IPS-NIHi11 (cell line): ENCODE measurements at regions not wholly inside any gene's neighbourhood (a gene's known extent, or its start where the extent isn't known, plus 50 kb on each side); places are given as distances from the start of the nearest gene placed in this dataset.
"Not testable (repeated sequence)": the region's sequence is repeated elsewhere in the genome, so short reads cannot be mapped to it uniquely, and the experiment has no call there.

Experiments
- DNase-seq: peaks from one replicate; pipeline ENCODE4 v3.0.0; 2012; ENCODE audit warnings: mixed read lengths, low spot score

- DNase-seq: no peak
These were observed 331.7 kb downstream of the TMEM121 start for GRCh38 chr14:105857826-105858675.

- DNase-seq: no peak
These were observed 332.3 kb downstream of the TMEM121 start for GRCh38 chr14:105858676-105859025.

GRCh38 chr14:105859073-105859716 lies 332.8 kb downstream of the TMEM121 start:
- not testable (repeated sequence) for DNase-seq

GRCh38 chr14:105859717-105860614 lies 333.6 kb downstream of the TMEM121 start:
- no peak for DNase-seq

- no peak for DNase-seq
These were observed 334.5 kb downstream of the TMEM121 start for GRCh38 chr14:105860615-105861580.

GRCh38 chr14:105861985-105862465 lies 335.6 kb downstream of the TMEM121 start:
- DNase-seq: no peak

- DNase-seq: no peak
These were observed 336.3 kb downstream of the TMEM121 start for GRCh38 chr14:105862581-105863239.

GRCh38 chr14:105863296-105864108 lies 337.1 kb downstream of the TMEM121 start:
- peak; percentile 3 for DNase-seq

GRCh38 chr14:105864116-105864515 lies 337.7 kb downstream of the TMEM121 start:
- DNase-seq: peak; percentile 1

GRCh38 chr14:105864651-105865265 lies 338.4 kb downstream of the TMEM121 start:
- DNase-seq: peak; percentile 2

GRCh38 chr14:105865266-105865903 lies 339.0 kb downstream of the TMEM121 start:
- DNase-seq: peak; percentile 2

- DNase-seq: no peak
These were observed 339.8 kb downstream of the TMEM121 start for GRCh38 chr14:105865904-105866840.

GRCh38 chr14:105866841-105867321 lies 340.5 kb downstream of the TMEM121 start:
- no peak for DNase-seq

GRCh38 chr14:105867961-105868599 lies 341.7 kb downstream of the TMEM121 start:
- DNase-seq: no peak

GRCh38 chr14:105871590-105871989 lies 345.2 kb downstream of the TMEM121 start:
- DNase-seq: no peak

- DNase-seq: no peak
These were observed 347.6 kb downstream of the TMEM121 start for GRCh38 chr14:105873870-105874512.
